ENCODE measurements at regions not wholly inside any gene's neighbourhood (a gene's known extent, or its start where the extent isn't known, plus 50 kb on each side); places are given as distances from the start of the nearest gene placed in this dataset.

DNA sequence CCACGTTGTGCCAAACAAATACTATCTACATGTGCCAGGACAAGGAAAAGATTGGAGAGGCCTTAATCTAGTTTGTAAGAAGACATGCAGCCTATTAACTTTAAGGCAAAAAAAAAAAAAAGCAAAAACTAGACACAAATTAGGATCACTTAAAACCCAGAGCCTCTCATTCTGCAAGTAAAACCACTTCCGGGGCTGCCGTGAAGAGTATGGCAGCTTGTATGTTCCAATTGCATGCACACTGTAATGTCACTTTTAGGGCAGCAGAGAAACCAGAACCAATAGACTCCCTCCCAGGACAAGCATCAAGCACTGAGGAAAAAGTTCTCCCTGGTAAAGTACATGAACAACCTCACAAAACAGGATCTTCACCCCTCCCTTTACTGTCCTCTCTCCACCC, 70.6 kb downstream of the RSL24D1 start:
- TF ChIP-seq, protein P1, sequence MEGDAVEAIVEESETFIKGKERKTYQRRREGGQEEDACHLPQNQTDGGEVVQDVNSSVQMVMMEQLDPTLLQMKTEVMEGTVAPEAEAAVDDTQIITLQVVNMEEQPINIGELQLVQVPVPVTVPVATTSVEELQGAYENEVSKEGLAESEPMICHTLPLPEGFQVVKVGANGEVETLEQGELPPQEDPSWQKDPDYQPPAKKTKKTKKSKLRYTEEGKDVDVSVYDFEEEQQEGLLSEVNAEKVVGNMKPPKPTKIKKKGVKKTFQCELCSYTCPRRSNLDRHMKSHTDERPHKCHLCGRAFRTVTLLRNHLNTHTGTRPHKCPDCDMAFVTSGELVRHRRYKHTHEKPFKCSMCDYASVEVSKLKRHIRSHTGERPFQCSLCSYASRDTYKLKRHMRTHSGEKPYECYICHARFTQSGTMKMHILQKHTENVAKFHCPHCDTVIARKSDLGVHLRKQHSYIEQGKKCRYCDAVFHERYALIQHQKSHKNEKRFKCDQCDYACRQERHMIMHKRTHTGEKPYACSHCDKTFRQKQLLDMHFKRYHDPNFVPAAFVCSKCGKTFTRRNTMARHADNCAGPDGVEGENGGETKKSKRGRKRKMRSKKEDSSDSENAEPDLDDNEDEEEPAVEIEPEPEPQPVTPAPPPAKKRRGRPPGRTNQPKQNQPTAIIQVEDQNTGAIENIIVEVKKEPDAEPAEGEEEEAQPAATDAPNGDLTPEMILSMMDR (IDR thresholded peaks at IDR 0.05) = no peak
- H3K27ac ChIP-seq = no peak overlapping the region

DNA sequence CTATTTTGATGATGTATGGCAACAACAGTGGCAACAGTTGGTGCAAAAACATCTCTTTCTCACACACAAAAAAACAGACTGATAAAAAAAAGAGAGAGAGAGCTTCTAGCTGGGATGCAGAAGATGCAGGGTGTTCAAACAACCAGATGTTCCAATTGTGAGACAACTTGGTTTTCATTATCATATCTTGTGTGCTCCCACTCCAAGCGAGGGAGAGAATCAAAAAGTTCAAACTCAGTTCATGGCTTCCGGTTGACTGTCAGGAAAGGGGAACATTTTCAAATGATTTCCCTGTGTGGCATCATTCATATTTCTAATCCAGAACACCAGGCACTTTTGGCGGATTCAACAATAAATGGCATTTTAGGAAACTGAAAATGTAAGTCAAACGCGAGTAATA, 72.1 kb downstream of the RSL24D1 start:
- TF ChIP-seq, protein P1 (IDR thresholded peaks at IDR 0.05) = no peak
- TF ChIP-seq ZFX (IDR thresholded peaks at IDR 0.05; ENCODE audit: borderline replicate concordance) = no peak
- no peak overlapping the region for H3K27ac ChIP-seq

DNA sequence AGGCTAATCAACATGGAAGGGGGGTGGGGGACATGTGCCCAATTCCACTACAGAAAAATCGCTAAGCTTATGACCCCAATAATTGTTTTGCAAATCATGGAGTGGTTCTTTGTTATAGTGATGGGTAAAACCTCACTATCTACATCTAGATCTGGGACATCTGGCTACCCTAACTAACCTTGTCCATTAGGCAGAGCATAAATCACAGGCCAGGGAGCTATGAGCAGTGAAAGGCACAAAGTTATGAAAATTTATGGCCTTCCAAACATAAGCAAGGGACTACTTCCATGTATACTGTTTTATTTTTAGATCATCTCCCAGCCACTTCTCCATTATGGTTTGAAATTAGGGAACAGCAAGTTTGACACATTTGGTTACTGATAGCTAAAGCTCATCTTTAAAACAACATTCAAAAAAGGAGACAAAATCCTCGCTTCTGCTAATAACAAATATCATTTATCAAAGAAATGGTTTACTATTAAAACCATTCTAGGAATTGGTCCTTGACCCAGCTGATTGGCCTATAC, 78.3 kb downstream of the RSL24D1 start:
- H3K27ac ChIP-seq = no peak overlapping the region
- TF ChIP-seq, protein P1 (IDR thresholded peaks at IDR 0.05) = no peak
- TF ChIP-seq ZFX (IDR thresholded peaks at IDR 0.05; ENCODE audit: borderline replicate concordance) = no peak

DNA sequence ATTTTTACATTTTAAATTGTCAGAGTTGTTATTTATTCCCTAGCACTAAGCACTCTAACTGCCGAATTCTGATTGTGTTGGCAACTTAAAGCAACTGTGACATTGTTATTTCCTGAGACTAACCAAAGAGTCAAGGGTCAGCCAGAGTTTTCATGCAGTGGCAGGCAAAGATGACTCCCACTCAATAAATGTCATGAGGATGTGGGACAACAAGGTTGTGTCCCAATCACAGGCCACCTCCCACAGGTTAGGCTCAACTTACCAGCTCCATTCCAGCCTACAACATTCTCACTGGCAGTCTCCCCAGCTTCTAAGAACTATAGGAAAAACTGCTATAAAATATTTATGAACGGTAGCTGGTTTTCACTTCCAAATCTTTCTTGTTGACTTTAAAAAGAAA, 80.1 kb downstream of the RSL24D1 start:
- TF ChIP-seq, protein P1 (IDR thresholded peaks at IDR 0.05) = no peak
- no peak for TF ChIP-seq ZFX (IDR thresholded peaks at IDR 0.05; ENCODE audit: borderline replicate concordance)
- no peak overlapping the region for H3K27ac ChIP-seq

DNA sequence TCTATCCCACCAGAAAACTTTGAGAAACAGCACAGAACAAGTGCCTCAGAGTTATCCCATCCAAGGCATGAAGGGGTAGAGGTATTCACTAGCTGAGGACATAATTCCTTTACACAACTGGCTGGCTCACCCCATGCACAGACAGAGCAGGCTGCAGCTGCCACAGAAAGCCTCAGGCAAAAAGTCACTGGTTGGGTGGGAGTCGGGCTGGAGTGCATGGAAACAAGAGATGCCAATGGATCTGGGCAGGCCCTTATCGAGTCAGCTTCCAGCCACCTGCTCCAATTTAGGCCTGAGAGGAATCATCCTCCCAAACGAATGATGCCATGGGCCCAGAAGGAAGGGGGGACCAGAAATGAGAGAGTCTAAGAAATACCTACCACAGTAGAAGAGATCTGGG, 83.0 kb downstream of the RSL24D1 start:
- H3K27ac ChIP-seq = no peak overlapping the region
- TF ChIP-seq, protein P1 (IDR thresholded peaks at IDR 0.05) = no peak
- no peak for TF ChIP-seq ZFX (IDR thresholded peaks at IDR 0.05; ENCODE audit: borderline replicate concordance)

DNA sequence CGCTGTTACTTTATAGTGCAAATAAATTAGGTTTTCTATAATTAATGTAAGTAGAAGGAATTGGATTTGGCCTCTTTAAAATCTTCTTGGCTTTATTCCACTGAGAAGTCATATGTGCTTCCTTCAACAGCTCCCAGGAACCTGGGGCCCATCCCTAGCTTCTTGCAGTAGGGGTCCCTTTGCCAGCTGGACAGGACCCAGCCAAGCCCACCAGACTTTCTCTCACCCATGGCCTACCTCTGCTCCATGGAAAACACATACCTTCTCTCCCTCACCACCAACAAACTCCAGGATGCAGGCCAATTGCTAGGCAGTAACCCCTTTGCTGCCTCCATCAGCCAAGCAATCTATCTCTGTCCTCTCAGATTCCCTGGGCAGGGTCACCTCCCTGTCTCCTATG, 84.0 kb downstream of the RSL24D1 start:
- TF ChIP-seq, protein P1 (IDR thresholded peaks at IDR 0.05) = no peak
- TF ChIP-seq ZFX (IDR thresholded peaks at IDR 0.05; ENCODE audit: borderline replicate concordance) = no peak
- no peak overlapping the region for H3K27ac ChIP-seq

DNA sequence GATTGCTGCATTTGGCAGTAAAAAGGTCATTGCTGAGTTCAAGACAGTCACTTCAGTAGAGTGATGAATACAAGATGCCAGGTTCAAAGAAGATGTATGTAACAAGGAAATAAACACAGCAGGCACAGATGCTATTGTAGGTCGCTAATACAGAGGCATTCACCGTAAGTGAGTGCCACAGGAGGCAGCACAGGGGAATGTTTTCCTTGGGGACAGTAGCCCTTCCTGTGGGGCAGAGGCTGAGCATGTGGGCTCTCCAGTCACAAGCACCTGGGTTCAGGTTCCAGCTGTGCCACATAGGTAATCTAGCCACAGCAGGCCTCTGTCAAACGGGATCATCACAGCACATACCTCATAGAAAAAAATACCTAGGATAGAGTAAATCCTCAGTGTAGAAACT, 86.3 kb downstream of the RSL24D1 start:
- H3K27ac ChIP-seq = no peak overlapping the region
- TF ChIP-seq, protein P1 (IDR thresholded peaks at IDR 0.05) = no peak
- TF ChIP-seq ZFX (IDR thresholded peaks at IDR 0.05; ENCODE audit: borderline replicate concordance) = no peak
